NCI-H526 treated with DMSO at 0.1 percent for 48 hours (cell line): ENCODE measurements at regions not wholly inside any gene's neighbourhood (a gene's known extent, or its start where the extent isn't known, plus 50 kb on each side); places are given as distances from the start of the nearest gene placed in this dataset.
"Not testable (repeated sequence)": the region's sequence is repeated elsewhere in the genome, so short reads cannot be mapped to it uniquely, and the experiment has no call there.

ENCODE experiments used
- DNase-seq: peaks from one replicate; lab custom pipeline; 2025; lab: John Stamatoyannopoulos, UW

DNA sequence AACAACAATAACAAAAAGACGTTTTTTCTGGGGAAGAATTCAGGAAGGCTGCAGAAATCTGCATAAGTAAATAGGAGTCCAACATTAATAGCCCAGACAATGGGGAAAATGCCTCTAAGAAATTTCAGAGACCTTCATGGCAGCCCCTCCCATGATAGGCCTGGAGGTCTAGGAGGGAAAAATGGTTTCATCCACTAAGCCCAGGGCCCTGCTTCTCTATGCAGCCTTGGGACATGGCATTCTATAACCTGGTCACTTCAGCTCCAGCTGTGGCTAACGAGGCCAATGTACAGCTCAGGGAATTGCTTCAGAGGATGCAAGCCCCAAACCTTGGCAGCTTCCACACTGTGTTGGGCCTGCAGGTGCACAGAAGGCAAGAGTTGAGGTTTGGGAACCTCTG, 125.6 kb upstream of the GMNC start:
- DNase-seq: no peak

DNA sequence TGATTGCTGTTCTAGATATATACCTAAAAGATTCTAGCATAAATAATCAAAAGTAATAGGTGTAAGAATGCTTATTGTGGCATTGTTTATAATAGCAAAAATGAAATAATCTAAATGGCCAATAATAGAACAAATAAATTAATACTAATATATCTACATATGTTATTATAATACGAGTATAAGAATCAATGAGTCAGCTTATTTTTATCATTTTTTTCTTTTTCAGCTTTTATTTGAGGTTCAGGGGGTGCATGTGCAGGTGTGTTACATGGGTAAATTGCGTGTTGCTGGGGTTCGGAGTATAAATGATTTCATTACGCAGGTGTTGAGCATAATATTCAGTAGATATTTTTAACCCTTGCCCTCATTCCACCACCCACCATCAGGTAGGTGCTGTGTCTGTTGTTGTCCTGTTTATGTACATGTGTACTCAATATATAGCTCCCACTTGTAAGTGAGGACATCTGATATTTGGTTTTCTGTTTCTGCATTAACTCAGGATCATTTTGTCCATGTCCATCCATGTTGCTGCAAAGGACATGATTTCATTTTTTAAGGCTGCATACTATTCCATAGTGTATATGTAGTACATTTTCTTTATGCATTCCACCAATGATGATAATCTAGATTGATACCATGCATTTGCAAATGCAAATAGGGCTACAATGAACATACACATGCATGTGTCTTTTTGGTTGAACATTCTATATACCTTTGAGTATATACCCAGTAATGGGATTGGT, 122.2 kb upstream of the GMNC start:
- DNase-seq: no peak

- DNase-seq: no peak
Observed at GRCh38 chr3:190983875-190984274, 121.4 kb upstream of the GMNC start.

DNA sequence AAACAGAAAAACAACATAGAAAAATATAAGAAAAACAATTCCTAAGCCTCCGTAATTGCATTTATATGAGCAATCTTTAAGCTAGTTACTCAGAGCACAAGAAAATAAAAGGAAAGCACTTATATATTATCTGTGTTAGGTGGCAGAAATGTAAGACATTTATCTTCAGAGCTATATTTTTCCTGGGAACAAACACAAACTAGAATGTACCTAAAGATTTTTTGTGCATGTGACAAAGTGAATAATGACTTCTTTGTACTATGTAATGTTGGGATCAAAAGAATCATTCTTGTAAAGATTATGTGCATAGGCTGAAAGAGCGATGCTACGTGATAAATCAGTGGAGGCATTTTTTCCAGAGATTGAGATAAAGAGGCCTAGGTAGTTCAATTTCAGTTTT, 111.3 kb upstream of the GMNC start:
- DNase-seq: no peak

- DNase-seq: no peak
Observed at GRCh38 chr3:190972840-190973270, 110.4 kb upstream of the GMNC start.

- DNase-seq: no peak
Observed at GRCh38 chr3:190972196-190972595, 109.7 kb upstream of the GMNC start.

GRCh38 chr3:190970560-190970959, 108.1 kb upstream of the GMNC start:
- no peak for DNase-seq

- DNase-seq: no peak
Observed at GRCh38 chr3:190968616-190969015, 106.1 kb upstream of the GMNC start.

- not testable (repeated sequence) for DNase-seq
Observed at GRCh38 chr3:190964931-190965330, 102.4 kb upstream of the GMNC start.

DNA sequence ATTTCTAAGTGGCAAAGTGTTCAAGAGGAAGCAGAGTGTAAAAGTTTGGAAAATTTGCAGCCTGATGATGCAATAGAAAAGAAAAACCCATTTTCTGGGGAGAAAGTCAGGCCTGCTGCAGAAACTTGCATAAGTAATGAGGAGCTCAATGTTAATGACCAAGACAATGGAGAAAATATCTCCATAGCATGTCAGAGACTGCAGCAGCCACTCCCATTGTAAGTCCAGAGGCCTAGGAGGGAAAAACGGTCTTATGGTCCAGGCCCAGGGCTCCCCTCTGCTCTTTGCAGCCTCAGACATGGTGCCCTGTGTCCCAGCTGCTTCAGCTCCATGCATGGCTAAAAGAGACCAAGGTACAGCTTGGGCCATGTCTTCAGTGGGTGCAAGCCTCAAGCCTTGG, 96.6 kb upstream of the GMNC start:
- DNase-seq: no peak

- DNase-seq: peak; percentile 87
Observed at GRCh38 chr3:190941694-190942260, 79.3 kb upstream of the GMNC start.

DNA sequence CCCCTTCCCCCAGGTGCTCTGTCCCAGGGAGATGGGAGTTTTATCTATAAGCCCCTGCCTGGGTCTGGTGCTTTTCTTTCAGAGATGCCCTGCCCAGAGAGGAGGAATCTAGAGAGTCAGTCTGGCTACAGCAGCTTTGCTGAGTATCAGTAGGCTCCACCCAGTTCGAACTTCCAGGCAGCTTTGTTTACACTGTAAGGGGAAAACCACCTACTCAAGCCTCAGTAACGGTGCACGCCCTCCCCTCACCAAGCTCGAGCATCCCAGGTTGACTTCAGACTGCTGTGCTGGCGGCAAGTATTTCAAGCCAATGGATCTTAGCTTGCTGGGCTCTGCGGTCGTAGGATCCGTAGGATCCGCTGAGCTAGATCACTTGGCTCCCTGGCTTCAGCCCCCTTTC, 72.1 kb upstream of the GMNC start:
- DNase-seq: not testable (repeated sequence)

DNA sequence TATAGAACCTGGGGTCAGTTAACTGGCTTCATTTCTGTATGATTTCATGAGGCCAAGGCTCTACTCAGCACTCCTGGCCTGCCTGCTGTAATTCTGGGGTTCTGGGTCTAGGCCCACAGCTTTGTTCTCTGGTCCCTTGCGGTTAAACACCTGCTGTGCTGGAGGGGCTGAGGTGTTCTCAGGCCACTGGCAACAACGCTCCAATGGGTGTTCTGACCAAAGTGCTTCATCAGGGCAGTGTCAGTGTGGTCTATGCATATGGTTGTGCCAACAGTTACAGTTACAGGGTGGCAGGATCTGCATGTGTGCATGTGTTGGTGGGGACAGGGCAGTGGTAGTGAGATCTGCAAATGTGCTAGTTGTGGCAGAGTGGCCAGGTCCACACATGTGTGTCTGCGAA, 64.1 kb upstream of the GMNC start:
- DNase-seq: no peak

DNA sequence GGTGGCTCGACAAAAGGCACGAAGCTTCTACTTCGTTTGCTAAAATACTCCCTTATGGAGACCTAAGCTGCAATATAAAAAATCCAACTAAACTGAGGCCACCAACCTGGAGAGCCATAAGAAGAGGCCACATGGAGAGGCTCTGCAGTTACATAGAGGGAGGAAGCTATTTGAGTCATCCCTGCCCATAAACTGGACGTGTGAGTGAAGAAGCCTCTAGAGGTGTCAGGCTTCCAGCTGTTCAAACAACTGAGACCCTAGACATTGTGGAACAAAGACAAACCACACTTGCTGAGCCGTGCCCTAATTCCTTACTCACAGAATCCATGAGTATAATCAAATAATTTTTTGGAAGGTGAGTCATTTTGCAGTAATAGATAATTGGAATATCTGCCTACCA, 50.2 kb upstream of the GMNC start:
- DNase-seq: no peak
